A673 (cell line): ENCODE measurements at regions not wholly inside any gene's neighbourhood (a gene's known extent, or its start where the extent isn't known, plus 50 kb on each side); places are given as distances from the start of the nearest gene placed in this dataset.

Experiments used
- CTCF ChIP-seq: fragments of 300-800, 200-600 bp; sonication (generic); conservative IDR thresholded peaks from 2 replicates; pipeline ENCODE4 v1.5.1; 2017; ENCODE audit warnings: low read depth, mild to moderate bottlenecking, antibody characterized with exemption, low read length, moderate library complexity, mixed read lengths
- EZH2 ChIP-seq: fragments of 200-600 bp; sonication (generic); IDR thresholded peaks from 2 replicates; pipeline ENCODE4 v1.6.1; 2017; ENCODE audit warnings: borderline replicate concordance, low read depth, mild to moderate bottlenecking, mixed read lengths, antibody characterized with exemption, low read length; ENCODE audit not compliant: poor library complexity, severe bottlenecking

GRCh38 chr16:5442986-5443385 lies 345.4 kb upstream of the EEF2KMT start:
- TF ChIP-seq CTCF (no peak), EZH2 (no peak)
